GM12878 (cell line): ENCODE measurements at regions not wholly inside any gene's neighbourhood (a gene's known extent, or its start where the extent isn't known, plus 50 kb on each side); places are given as distances from the start of the nearest gene placed in this dataset.

Experiments
- ATAC-seq: fragments of 200-7000 bp; cut with Tn5 transposase; 3 replicates; pipeline ENCODE4 v1.9.1; 2020; ENCODE audit warnings: mild to moderate bottlenecking, moderate library complexity
- BruUV-seq: library from RNA; stranded (reverse); fragments of 400-500 nt; replicated peaks from 2 replicates; lab custom pipeline; 2021; lab: Mats Ljungman, UMichigan
- CTCF ChIA-PET: fragments of 300-600 bp; sonication (Branson Sonifier 250); formaldehyde crosslinking; extraction: SDS; loops from one replicate; lab custom pipeline; 2021; ENCODE audit warnings: inconsistent platforms; lab: Yijun Ruan, JAX
- POLR2A ChIA-PET: fragments of 350-600 bp; formaldehyde crosslinking; extraction: SDS; loops from one replicate; lab custom pipeline; 2021; ENCODE audit warnings: inconsistent platforms; lab: Charles Lee
- RAD21 ChIA-PET: fragments of 300-600 bp; sonication (Branson Sonifier 250); formaldehyde crosslinking; loops from one replicate; lab custom pipeline; 2023; ENCODE audit warnings: antibody characterized with exemption; ENCODE audit not compliant: unreplicated experiment; lab: Charles Lee
- SMC1A ChIA-PET: fragments of 300-600 bp; sonication (Branson Sonifier 250); formaldehyde crosslinking; loops from one replicate; lab custom pipeline; 2023; ENCODE audit not compliant: unreplicated experiment, uncharacterized antibody; lab: Charles Lee
- DNase-seq: peaks from one replicate; pipeline ENCODE4 v3.0.0-alpha.2; 2011; ENCODE audit warnings: low read depth, low spot score
- FAIRE-seq: peaks from 3 replicates; lab custom pipeline; 2011; peaks lifted over from hg19 to GRCh38; lab: Jason Lieb, UNC
- H2AFZ ChIP-seq: 2 replicates; pipeline ENCODE4 v1.6.0; 2011; ENCODE audit warnings: low read depth, low read length, control low read depth; ENCODE audit not compliant: control insufficient read depth
- H3K27ac ChIP-seq: 2 replicates; pipeline ENCODE4 v1.5.1; 2011; ENCODE audit warnings: control low read depth; ENCODE audit not compliant: control insufficient read depth, insufficient read depth
- H3K27me3 ChIP-seq, 2 experiments: replicated peaks in 1 of 2; 2 replicates each; pipeline versions ENCODE4 v1.6.0 to v1.6.1; 2011; ENCODE audit warnings: low read length in 1 of 2; ENCODE audit not compliant: control insufficient read depth in 2 of 2, insufficient read depth in 2 of 2
- H3K36me3 ChIP-seq, 2 experiments: 2 replicates each; pipeline ENCODE4 v1.5.1; 2011; ENCODE audit warnings: low read length in 1 of 2; ENCODE audit not compliant: control insufficient read depth in 2 of 2, insufficient read depth in 2 of 2
- H3K4me1 ChIP-seq: 2 replicates; pipeline ENCODE4 v1.6.1; 2011; ENCODE audit warnings: mild to moderate bottlenecking, low read length, moderate library complexity, mixed read lengths; ENCODE audit not compliant: control insufficient read depth, insufficient read depth
- H3K4me2 ChIP-seq: 2 replicates; pipeline ENCODE4 v1.6.0; 2011; ENCODE audit warnings: control low read depth; ENCODE audit not compliant: control insufficient read depth, insufficient read depth
- H3K4me3 ChIP-seq: fragments of 200-600 bp; sonication (generic); 2 replicates; pipeline ENCODE4 v1.5.1; 2016
- H3K79me2 ChIP-seq: 2 replicates; pipeline ENCODE4 v1.6.0; 2011; ENCODE audit warnings: low read length; ENCODE audit not compliant: control insufficient read depth, insufficient read depth
- H3K9ac ChIP-seq: 2 replicates; pipeline ENCODE4 v1.8.0; 2011; ENCODE audit warnings: low read length, control low read depth, mixed read lengths; ENCODE audit not compliant: control insufficient read depth, insufficient read depth
- H3K9me3 ChIP-seq: replicated peaks from 3 replicates; pipeline ENCODE4 v1.5.1; 2011; ENCODE audit warnings: mild to moderate bottlenecking, low read length; ENCODE audit not compliant: control insufficient read depth, insufficient read depth
- H4K20me1 ChIP-seq: 2 replicates; pipeline ENCODE4 v1.6.0; 2011; ENCODE audit not compliant: control insufficient read depth, insufficient read depth
- ATF2 ChIP-seq: IDR thresholded peaks from 2 replicates; pipeline ENCODE4 v1.6.1; 2012; ENCODE audit warnings: low read length, inconsistent platforms
- BCLAF1 ChIP-seq: fragments of 450-650 bp; IDR thresholded peaks from 2 replicates; pipeline ENCODE4 v1.6.1; 2017; ENCODE audit warnings: antibody characterized with exemption, mild to moderate bottlenecking, moderate library complexity
- CREM ChIP-seq: IDR thresholded peaks from 2 replicates; pipeline ENCODE4 v1.6.1; 2014; ENCODE audit warnings: antibody characterized with exemption, low read depth
- EGR1 ChIP-seq, 2 experiments: IDR thresholded peaks; 1 replicate in 1 of 2; 2 replicates in 1 of 2; pipeline ENCODE4 v1.6.1; 2011 to 2012; ENCODE audit warnings: low read depth in 2 of 2, low read length in 2 of 2, borderline replicate concordance in 1 of 2, mild to moderate bottlenecking in 1 of 2, moderate library complexity in 1 of 2
- PKNOX1 ChIP-seq: fragments of 450-650 bp; IDR thresholded peaks from 2 replicates; pipeline ENCODE4 v1.6.1; 2016; ENCODE audit warnings: mild to moderate bottlenecking
- RCOR1 ChIP-seq: conservative IDR thresholded peaks from 2 replicates; pipeline ENCODE4 v1.6.1; 2012; ENCODE audit warnings: low read depth, low read length, improper control_type of control experiment
- RELA ChIP-seq: fragments of 450-650 bp; IDR thresholded peaks from 2 replicates; pipeline ENCODE4 v1.8.0; 2014; ENCODE audit warnings: borderline replicate concordance; ENCODE audit not compliant: partially characterized antibody
- SIN3A ChIP-seq: IDR thresholded peaks from 2 replicates; pipeline ENCODE4 v1.6.1; 2012; ENCODE audit warnings: low read depth, low read length, improper control_type of control experiment
- ZSCAN29 ChIP-seq: fragments of 450-650 bp; IDR thresholded peaks from 2 replicates; pipeline ENCODE4 v1.6.1; 2017; ENCODE audit warnings: mild to moderate bottlenecking, moderate library complexity
- WGBS: methylation state at CpG from one replicate; pipeline ENCODE4 v1.1.6; 2016; ENCODE audit warnings: low lambda C conversion rate; ENCODE audit not compliant: insufficient replicate concordance, insufficient coverage; ENCODE audit errors: missing lambda C conversion rate; 5-methylcytosine and 5-hydroxymethylcytosine counted together
- in situ Hi-C: fragments of 300-500 bp; cut with MboI; formaldehyde crosslinking; loops from 9 replicates; pipeline ENCODE4 v1.14.3; 2018; ENCODE audit warnings: mixed read lengths
- intact Hi-C: fragments of 100-400 bp; cut with micrococcal nuclease; formaldehyde crosslinking; loops from one replicate; pipeline ENCODE4 v1.14.2; 2022; ENCODE audit not compliant: unreplicated experiment
- TF ChIP-seq, protein P1 (sequence below): fragments of 450-650 bp; formaldehyde crosslinking; IDR thresholded peaks from 2 replicates; pipeline ENCODE4 v1.4.0; 2020; ENCODE audit warnings: mild to moderate bottlenecking, moderate library complexity

DNA sequence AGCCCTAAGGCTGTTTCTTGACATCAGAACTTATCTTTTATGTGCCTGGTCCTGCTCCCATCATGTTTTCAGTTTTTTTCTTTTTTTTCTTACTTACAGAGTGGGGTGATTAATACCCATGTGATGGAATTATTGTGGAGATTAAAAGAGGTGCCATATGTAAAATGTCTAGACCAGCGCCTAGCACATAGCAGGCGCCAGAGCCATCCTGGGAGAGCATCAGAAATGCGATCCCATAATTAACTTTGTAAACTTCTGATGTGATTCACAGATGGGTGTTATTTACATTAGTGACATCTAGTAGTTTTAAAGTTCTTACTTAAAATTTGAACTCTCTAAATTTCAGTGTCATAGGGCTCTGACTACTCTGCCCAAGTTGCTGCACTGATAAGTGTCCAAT lies 66.2 kb upstream of the PGRMC2 start:
- RAD21 ChIA-PET: no interaction called here

More for the DNA sequence above, 66.2 kb upstream of the PGRMC2 start:
- H4K20me1 ChIP-seq: no peaks in the 10 kb centered on the region
- DNase-seq: no peak
- ChIA-PET SMC1A (no interaction called here), CTCF (no interaction called here), POLR2A (no interaction called here)
- H3K79me2 ChIP-seq: no peaks in the 10 kb centered on the region
- no peak overlapping the region for H3K4me2 ChIP-seq
- no peaks in the 10 kb centered on the region; the same call in 2 of the 3 replicates for H3K9me3 ChIP-seq
- H3K27me3 ChIP-seq: no peaks in the 10 kb centered on the region
- no peak overlapping the region for H3K27ac ChIP-seq
- no peak overlapping the region for H3K9ac ChIP-seq
- no peaks in the 10 kb centered on the region for H3K4me1 ChIP-seq
- TF ChIP-seq CREM: no peak
- no peak for TF ChIP-seq ZSCAN29
- no peak for TF ChIP-seq SIN3A
- TF ChIP-seq, protein P1, sequence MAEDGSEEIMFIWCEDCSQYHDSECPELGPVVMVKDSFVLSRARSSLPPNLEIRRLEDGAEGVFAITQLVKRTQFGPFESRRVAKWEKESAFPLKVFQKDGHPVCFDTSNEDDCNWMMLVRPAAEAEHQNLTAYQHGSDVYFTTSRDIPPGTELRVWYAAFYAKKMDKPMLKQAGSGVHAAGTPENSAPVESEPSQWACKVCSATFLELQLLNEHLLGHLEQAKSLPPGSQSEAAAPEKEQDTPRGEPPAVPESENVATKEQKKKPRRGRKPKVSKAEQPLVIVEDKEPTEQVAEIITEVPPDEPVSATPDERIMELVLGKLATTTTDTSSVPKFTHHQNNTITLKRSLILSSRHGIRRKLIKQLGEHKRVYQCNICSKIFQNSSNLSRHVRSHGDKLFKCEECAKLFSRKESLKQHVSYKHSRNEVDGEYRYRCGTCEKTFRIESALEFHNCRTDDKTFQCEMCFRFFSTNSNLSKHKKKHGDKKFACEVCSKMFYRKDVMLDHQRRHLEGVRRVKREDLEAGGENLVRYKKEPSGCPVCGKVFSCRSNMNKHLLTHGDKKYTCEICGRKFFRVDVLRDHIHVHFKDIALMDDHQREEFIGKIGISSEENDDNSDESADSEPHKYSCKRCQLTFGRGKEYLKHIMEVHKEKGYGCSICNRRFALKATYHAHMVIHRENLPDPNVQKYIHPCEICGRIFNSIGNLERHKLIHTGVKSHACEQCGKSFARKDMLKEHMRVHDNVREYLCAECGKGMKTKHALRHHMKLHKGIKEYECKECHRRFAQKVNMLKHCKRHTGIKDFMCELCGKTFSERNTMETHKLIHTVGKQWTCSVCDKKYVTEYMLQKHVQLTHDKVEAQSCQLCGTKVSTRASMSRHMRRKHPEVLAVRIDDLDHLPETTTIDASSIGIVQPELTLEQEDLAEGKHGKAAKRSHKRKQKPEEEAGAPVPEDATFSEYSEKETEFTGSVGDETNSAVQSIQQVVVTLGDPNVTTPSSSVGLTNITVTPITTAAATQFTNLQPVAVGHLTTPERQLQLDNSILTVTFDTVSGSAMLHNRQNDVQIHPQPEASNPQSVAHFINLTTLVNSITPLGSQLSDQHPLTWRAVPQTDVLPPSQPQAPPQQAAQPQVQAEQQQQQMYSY (CRISPR knock-in tag): no peak
- TF ChIP-seq BCLAF1: no peak
- no peak for TF ChIP-seq PKNOX1
- no peak for TF ChIP-seq RCOR1
- TF ChIP-seq ATF2: no peak
- TF ChIP-seq EGR1 (IDR thresholded peaks at IDR 0.05; ENCODE audit: borderline replicate concordance in 1 of 2, low read depth in 2 of 2, low read length in 2 of 2): no peak
- no peak for TF ChIP-seq RELA
- WGBS: 95% methylated on average over 3 of the region's 3 CpGs
- no peak for FAIRE-seq
- no peaks in the 10 kb centered on the region for H3K36me3 ChIP-seq
- no peak overlapping the region for H2AFZ ChIP-seq
- H3K4me3 ChIP-seq: no peak overlapping the region
- BruUV-seq: no TSS peak
- ATAC-seq: no peak
- intact Hi-C loops (no loop called here), in situ Hi-C loops (no loop called here)
